Transverse colon (tissue), 4 donors: ENCODE measurements at regions not wholly inside any gene's neighbourhood (a gene's known extent, or its start where the extent isn't known, plus 50 kb on each side); places are given as distances from the start of the nearest gene placed in this dataset.

Experiments
- DNase-seq: peaks from one replicate; pipeline ENCODE4 v3.0.0-alpha.2; 2019
- H3K27ac ChIP-seq, 4 donors: fragments of 200-600 bp; sonication (generic); 2 replicates each; pipeline ENCODE4 v1.5.1; 2016 to 2018; ENCODE audit warnings: inconsistent platforms in 4 of 4
- H3K27me3 ChIP-seq: fragments of 200-600 bp; sonication (generic); 2 replicates; pipeline ENCODE4 v1.5.1; 2017; ENCODE audit warnings: inconsistent platforms
- H3K36me3 ChIP-seq, 4 donors: fragments of 200-600 bp; sonication (generic); 2 replicates each; pipeline ENCODE4 v1.5.1; 2017 to 2019; ENCODE audit warnings: inconsistent platforms in 4 of 4
- H3K4me1 ChIP-seq, 4 donors: fragments of 200-600 bp; sonication (generic); 2 replicates each; pipeline ENCODE4 v1.5.1; 2017 to 2020; ENCODE audit warnings: inconsistent platforms in 4 of 4
- H3K4me3 ChIP-seq, 4 donors: fragments of 200-600 bp; sonication (generic); 1 replicate in 1 of 4; 2 replicates in 3 of 4; pipeline versions ENCODE4 v1.5.1 to v1.6.1; 2017 to 2019; ENCODE audit warnings: inconsistent platforms in 4 of 4
- H3K9me3 ChIP-seq, 2 donors: fragments of 200-600 bp; sonication (generic); 2 replicates each; pipeline ENCODE4 v1.5.1; 2017 to 2019; ENCODE audit warnings: inconsistent platforms in 2 of 2
- EP300 ChIP-seq: sonication (generic); formaldehyde crosslinking; IDR thresholded peaks from one replicate; pipeline ENCODE4 v1.6.1; 2017; ENCODE audit warnings: antibody characterized with exemption, low read depth
- POLR2A ChIP-seq: fragments of 450-650 bp; IDR thresholded peaks from one replicate; pipeline ENCODE4 v1.6.1; 2016; ENCODE audit warnings: antibody characterized with exemption, mild to moderate bottlenecking, moderate library complexity
- POLR2AphosphoS5 ChIP-seq, 3 donors: sonication (generic); formaldehyde crosslinking; IDR thresholded peaks; one replicate each; pipeline ENCODE4 v1.6.1; 2016; ENCODE audit warnings: antibody characterized with exemption in 3 of 3
- WGBS, 2 donors: methylation state at CpG; one replicate each; pipeline ENCODE4 v1.1.5; 2018; ENCODE audit warnings: low coverage in 1 of 2; 5-methylcytosine and 5-hydroxymethylcytosine counted together
- in situ Hi-C, 4 donors: fragments of 200-750 bp; cut with MboI; loops; one replicate each; pipeline versions ENCODE4 v1.15.0 to v1.15.1; 2017; ENCODE audit warnings: low sequenced_read_pairs in 3 of 4, low pct_ligation_motif_present in 1 of 4, low pct_unique_long_range_greater_than_20kb in 1 of 4
- intact Hi-C: fragments of 100-400 bp; cut with DNase I; formaldehyde crosslinking; loops from one replicate; pipeline ENCODE4 v1.15.1; 2023; ENCODE audit warnings: low total_unique reads
- TF ChIP-seq, protein P1 (sequence below), 5 experiments: fragments of 200-600 bp in 3 of 5; fragments of 450-650 bp in 2 of 5; sonication (generic) in 3 of 5; IDR thresholded peaks; 1 replicate in 2 of 5; 2 replicates in 3 of 5; pipeline ENCODE4 v1.5.1; 2016 to 2017; ENCODE audit warnings: antibody characterized with exemption in 5 of 5, inconsistent platforms in 3 of 5, mild to moderate bottlenecking in 2 of 5, moderate library complexity in 1 of 5

DNA sequence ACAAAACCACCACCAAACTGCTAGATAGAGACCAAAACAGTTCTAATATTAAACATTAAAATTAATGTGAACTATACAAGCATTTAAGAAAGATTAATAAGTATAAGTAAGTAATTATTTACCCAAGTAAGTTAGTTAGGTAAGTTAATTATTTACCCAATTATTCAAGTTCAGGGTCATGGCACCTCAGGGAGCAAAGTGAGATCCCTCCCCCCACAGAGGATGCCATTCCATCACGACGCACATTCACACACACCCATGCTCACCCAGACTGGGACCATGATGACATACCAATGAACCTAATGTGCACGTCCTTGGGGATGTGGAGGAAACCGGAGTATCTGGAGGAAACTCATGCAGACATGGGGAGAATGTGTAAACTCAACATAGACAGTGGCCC is 229.1 kb downstream of the NR2F2 start:
- Histone ChIP-seq H3K36me3 (no peaks in the 10 kb centered on the region), H3K27ac (no peak overlapping the region), H3K9me3 (no peaks in the 10 kb centered on the region), H3K27me3 (no peaks in the 10 kb centered on the region), H3K4me3 (no peak overlapping the region), H3K4me1 (no peaks in the 10 kb centered on the region)
- in situ Hi-C loops, result no loop called here
- TF ChIP-seq POLR2A, result no peak
- TF ChIP-seq, protein P1, sequence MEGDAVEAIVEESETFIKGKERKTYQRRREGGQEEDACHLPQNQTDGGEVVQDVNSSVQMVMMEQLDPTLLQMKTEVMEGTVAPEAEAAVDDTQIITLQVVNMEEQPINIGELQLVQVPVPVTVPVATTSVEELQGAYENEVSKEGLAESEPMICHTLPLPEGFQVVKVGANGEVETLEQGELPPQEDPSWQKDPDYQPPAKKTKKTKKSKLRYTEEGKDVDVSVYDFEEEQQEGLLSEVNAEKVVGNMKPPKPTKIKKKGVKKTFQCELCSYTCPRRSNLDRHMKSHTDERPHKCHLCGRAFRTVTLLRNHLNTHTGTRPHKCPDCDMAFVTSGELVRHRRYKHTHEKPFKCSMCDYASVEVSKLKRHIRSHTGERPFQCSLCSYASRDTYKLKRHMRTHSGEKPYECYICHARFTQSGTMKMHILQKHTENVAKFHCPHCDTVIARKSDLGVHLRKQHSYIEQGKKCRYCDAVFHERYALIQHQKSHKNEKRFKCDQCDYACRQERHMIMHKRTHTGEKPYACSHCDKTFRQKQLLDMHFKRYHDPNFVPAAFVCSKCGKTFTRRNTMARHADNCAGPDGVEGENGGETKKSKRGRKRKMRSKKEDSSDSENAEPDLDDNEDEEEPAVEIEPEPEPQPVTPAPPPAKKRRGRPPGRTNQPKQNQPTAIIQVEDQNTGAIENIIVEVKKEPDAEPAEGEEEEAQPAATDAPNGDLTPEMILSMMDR (IDR thresholded peaks at IDR 0.05), result no peak
- no peak for DNase-seq
- intact Hi-C loops, result no loop called here
- 76 to 86% methylated on average over 3 to 4 of the region's 4 CpGs for WGBS, 2 donors

DNA sequence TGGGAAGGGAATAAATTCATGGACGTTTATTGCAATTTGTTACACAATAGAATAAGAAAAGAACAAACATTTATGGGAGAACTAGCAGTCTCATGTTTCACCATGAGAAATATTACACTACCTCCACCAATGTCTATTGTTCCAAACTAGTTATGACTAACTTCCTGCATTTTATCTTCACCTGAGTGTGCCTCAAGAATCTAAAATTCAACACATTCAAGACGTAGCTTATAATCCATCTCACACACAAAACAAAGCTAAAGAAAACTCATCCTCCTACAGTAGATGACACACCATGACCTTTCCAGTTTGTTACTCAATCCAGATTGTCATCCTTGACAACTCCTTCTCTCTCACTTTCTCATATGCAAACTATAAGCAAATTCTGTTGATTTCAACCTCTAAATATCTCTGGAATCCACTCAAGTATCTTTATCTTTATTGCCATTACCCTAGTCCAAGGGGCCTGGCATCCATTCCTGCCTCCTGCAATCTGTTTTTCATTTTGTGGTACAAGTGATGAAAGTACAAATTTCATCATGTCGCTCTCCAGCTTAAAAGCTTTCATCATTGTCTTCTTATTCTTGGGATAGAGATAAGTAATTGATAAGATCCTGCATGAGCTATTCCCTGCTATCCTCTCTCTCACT is 229.9 kb downstream of the NR2F2 start:
- Histone ChIP-seq H3K9me3 (no peaks in the 10 kb centered on the region), H3K4me1 (no peaks in the 10 kb centered on the region), H3K27me3 (no peaks in the 10 kb centered on the region), H3K4me3 (no peak overlapping the region), H3K27ac (no peak overlapping the region), H3K36me3 (no peaks in the 10 kb centered on the region)
- in situ Hi-C loops, result no loop called here
- no peak for DNase-seq
- 66 to 77% methylated on average over 3 of the region's 3 CpGs for WGBS, 2 donors
- TF ChIP-seq POLR2A, result no peak
- no peak for TF ChIP-seq EP300
- no peak for TF ChIP-seq POLR2AphosphoS5 (IDR thresholded peaks at IDR 0.05)
- TF ChIP-seq, protein P1 (IDR thresholded peaks at IDR 0.05), result no peak
- intact Hi-C loops, result no loop called here

DNA sequence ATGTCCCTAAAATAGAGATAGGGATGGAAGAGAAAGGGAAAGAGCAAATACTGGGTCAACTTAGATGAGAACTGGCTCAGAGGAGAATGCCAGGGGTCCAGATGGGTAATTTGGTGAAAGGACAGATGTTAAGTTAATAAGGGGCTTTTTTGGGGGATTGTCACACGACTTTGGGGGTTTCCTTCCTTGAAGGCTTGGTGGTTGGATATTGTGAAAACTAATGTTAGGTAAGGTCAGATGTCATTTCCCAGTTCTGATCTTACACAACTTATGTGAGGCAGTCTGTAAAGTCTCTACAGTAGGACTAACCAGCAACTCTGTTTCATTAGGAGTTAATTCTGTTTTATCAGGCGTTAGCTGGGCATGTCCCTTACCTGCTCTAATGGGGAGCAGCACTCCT is 231.1 kb downstream of the NR2F2 start:
- TF ChIP-seq, protein P1 (IDR thresholded peaks at IDR 0.05), result no peak
- TF ChIP-seq EP300, result no peak
- TF ChIP-seq POLR2A, result no peak
- intact Hi-C loops, result no loop called here
- Histone ChIP-seq H3K4me3 (no peak overlapping the region), H3K27ac (no peak overlapping the region), H3K9me3 (no peaks in the 10 kb centered on the region), H3K27me3 (no peaks in the 10 kb centered on the region), H3K4me1 (no peaks in the 10 kb centered on the region), H3K36me3 (no peaks in the 10 kb centered on the region)
- DNase-seq, result no peak
- 29 to 51% methylated on average over 1 to 2 of the region's 2 CpGs for WGBS, 2 donors
- in situ Hi-C loops, result no loop called here

DNA sequence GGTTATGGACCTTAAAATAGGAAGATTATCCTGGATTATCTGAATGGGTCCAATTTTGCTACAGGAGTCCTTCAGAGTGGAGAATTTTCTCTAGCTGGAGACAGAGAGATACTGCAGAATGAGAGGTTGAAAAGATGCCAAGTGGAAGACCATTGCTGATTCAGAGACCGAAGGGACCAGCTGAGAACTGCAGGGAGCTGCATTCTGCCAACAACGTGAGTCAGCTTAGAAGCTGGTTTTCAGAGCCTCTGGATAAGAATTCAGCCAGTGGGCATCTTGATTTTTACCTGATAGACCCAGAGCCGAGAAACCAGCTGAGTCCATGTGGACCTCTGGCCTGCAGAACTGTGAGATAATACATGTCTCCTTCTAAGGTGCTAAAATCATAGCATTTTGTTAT is 234.0 kb downstream of the NR2F2 start:
- Histone ChIP-seq H3K9me3 (no peaks in the 10 kb centered on the region), H3K4me3 (no peak overlapping the region), H3K27me3 (no peaks in the 10 kb centered on the region), H3K36me3 (no peaks in the 10 kb centered on the region), H3K27ac (no peak overlapping the region), H3K4me1 (no peaks in the 10 kb centered on the region)
- intact Hi-C loops, result no loop called here
- in situ Hi-C loops, result no loop called here
- 83% methylated on average over 3 of the region's 3 CpGs; no CpG with 5 or more reads in 1 of the 2 donors for WGBS, 2 donors
- TF ChIP-seq POLR2A, result no peak
- TF ChIP-seq EP300, result no peak
- no peak for TF ChIP-seq POLR2AphosphoS5 (IDR thresholded peaks at IDR 0.05)
- TF ChIP-seq, protein P1 (IDR thresholded peaks at IDR 0.05), result no peak
- DNase-seq, result no peak
